Erythroblast (primary cell): ENCODE measurements at regions not wholly inside any gene's neighbourhood (a gene's known extent, or its start where the extent isn't known, plus 50 kb on each side); places are given as distances from the start of the nearest gene placed in this dataset.
A peak's percentile ranks its signal among the peaks of the same experiment; 100 is the strongest.

Experiments
- DNase-seq, 2 experiments: peaks; one replicate each; lab custom pipeline; 2025; lab: John Stamatoyannopoulos, UW
- GATA1 ChIP-seq: IDR thresholded peaks from 2 replicates; pipeline ENCODE4 v1.6.1; 2011; ENCODE audit warnings: low read depth, mild to moderate bottlenecking, control low read depth, low read length, moderate library complexity
- POLR2A ChIP-seq: IDR thresholded peaks from 2 replicates; pipeline ENCODE4 v1.6.1; 2011; ENCODE audit warnings: mild to moderate bottlenecking, low read length

DNA sequence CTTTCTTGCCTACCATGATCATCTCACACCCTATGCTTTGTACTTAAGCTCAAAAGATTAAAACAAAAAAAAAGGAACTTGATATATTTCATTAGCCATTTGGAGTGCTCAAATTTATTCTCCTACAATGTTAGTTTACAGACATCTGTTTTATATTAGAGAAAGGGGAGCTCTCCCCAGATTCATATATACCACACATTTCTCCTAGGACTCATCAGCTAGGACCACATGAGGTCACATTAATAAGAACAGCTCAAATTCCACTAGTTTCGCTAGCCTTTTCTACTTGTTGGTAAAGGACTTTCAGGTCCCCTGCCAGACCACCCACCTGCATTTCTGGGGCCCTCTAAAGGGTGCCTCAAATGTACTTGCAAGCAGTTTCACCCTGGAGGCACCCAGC, 151.2 kb upstream of the MMADHC start:
- no peak for DNase-seq
- TF ChIP-seq POLR2A (no peak), GATA1 (no peak)

DNA sequence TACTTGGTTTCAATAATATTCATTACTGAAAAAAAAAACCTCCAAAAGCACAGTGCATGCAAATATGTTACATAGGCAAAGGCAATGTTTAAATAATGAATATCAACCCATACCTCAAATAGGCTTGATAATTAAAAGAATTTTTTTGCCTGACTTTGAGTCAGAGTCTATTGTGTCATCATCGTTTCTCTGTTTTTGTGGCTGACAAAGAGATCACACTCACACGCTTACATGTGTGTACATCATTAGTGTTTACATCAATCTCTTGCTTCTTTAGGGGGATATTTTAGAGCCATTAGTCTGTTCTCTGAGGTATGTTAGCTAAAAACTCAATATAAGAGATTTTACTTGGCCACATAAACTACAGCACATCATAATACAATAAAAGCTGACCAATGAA, 150.3 kb upstream of the MMADHC start:
- DNase-seq = no peak
- TF ChIP-seq POLR2A (no peak), GATA1 (no peak)

GRCh38 chr2:149735237-149735958, 147.8 kb upstream of the MMADHC start:
- DNase-seq = no peak
- no peak for TF ChIP-seq GATA1
- TF ChIP-seq POLR2A = no peak

DNA sequence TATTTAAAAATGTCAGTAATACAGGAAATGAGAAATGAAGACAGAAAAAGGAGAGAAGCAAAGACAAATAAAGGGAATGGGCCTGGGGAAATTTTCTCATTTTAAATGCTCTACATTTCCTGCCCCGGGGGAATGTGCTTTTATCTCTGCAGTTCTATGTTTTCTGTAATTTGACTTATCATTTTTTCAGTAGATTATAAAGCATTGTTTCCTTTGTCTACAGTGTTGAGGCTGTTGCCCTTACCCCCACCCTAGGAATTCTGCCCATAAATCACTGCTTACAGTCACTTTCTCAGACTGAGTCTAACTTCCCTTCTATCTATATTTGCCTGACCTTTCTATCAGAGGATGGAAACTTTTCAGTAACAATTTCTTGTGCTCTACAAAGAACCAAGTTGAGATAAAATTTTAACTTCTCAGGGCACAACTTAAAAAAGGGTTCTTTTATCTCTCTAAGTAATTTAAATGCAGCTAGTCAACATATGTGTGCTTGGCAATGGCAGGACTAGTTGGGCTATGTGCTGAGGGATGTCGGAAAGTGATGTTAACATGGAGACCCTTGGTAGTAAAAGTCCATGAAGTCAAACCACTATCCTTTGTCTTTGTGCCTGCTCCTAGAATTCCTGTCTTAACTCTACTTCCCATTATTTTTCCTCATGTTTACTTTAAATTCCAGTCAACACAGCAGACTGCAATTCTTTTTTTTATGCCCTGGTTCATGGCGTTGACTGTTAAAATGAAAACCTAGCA, 146.5 kb upstream of the MMADHC start:
- no peak for DNase-seq
- no peak for TF ChIP-seq POLR2A
- TF ChIP-seq GATA1 = no peak

DNA sequence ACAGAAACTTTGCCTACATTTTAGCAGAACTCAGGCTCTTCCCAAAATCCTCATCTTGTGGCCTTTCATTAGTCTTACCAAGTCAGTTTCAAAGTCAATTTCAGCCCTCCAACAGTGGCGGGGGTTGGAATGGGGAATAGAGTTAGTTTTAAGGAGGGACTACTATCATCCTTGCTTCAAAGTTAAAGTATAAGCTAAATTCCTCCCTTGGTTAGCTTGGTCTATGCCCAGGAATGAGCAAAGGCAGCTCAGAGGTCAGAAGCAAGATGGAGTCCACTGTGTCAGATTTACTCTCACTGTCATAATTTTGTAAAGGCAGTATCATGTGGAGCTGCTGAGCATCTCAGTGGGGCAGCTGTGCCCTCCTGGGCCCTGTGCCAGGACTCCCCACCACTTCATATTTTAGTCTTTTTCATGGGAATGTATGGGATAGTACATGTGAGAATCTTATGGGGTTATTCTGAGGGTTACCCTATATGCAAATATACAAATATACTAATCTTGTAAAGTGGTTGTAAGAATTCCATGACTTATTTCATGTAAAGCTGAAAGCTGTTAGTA, 145.2 kb upstream of the MMADHC start:
- no peak for TF ChIP-seq POLR2A
- no peak for TF ChIP-seq GATA1
- DNase-seq = no peak

GRCh38 chr2:149732001-149732685, 144.6 kb upstream of the MMADHC start:
- no peak for TF ChIP-seq POLR2A
- TF ChIP-seq GATA1 = no peak
- peak in 1 of 2 experiments; percentile 3 for DNase-seq

GRCh38 chr2:149731079-149731478, 143.5 kb upstream of the MMADHC start:
- TF ChIP-seq GATA1 (no peak), POLR2A (no peak)
- no peak for DNase-seq

- no peak for DNase-seq
- TF ChIP-seq GATA1 (no peak), POLR2A (no peak)
These were observed 142.0 kb upstream of the MMADHC start for GRCh38 chr2:149729586-149729985.

GRCh38 chr2:149727927-149728326, 140.4 kb upstream of the MMADHC start:
- no peak for DNase-seq
- TF ChIP-seq GATA1 = no peak
- TF ChIP-seq POLR2A = no peak

DNA sequence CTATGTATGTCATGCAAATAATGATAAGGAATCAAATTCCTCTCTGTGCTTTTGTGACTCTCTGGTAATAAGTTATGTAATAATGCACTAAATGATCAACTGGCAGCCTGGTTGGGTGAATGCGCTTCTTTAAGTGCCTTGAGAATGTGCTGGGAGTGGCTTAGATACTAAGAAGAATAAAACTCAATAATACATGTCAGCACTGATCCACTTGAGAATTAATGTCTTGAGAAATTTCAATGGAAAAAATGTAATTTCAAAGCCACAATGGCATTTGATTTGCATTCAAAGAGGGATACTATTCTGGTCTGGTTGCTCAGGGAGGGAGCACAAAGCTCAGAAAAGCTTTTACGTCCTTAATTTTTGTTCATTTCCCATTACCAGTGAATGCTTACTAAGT, 137.7 kb upstream of the MMADHC start:
- TF ChIP-seq GATA1 (no peak), POLR2A (no peak)
- no peak for DNase-seq

DNA sequence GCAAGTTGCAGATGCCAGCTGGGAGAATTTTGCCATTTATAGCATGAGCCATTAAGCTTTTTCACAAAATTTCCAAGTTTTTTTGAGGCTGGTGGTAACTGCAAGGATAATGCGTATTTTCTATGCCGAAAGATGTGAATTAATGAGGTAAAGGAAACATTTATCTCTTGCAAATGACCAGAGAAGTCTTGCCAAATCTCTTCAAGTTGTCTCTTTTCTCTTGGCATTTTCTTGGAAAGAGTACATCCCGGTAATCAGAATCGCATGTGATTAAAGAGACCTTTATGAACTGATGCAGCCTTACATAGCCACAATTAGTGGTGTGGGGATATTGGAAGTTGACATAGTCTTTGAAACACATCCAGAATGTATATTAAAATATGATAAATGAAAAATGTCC, 136.5 kb upstream of the MMADHC start:
- TF ChIP-seq GATA1 = no peak
- TF ChIP-seq POLR2A = no peak
- DNase-seq = no peak

DNA sequence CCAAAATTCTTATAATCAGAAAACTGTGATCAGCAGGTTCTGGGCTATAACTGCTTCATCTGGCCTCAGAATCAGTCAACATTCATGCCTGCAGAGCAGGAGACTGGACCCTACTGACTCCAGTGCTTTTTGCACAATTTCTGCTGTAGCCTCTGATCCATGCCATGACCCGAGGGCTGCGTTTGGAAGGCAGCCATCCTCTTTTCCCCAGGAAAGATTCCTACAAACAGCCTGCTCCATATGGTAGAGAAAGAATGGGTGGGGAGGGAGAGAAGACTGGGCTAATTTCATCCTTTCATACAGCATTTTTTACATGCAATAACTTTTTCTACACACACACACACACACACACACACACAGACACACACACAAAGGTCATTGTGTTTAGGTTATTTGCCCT, 133.0 kb upstream of the MMADHC start:
- no peak for DNase-seq
- TF ChIP-seq POLR2A = no peak

DNA sequence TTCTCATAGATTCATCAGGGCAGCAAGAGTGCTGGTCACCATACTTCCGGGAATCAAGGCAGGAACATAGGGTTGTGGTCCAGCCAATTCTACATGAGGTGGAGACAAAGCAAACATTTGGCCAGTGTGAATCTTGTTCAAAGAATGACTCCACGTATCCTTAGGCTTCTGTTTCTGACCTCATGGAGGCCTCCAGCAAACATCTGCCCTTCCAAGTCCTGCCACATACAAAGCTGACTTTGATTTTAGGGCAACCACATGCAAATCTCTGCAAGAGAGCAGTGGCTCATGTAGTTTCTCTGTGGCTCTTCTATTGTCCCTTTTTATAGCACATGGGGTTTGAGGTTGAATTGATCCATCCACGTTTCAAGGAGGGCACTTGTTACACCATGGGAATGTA, 132.1 kb upstream of the MMADHC start:
- TF ChIP-seq GATA1 (no peak), POLR2A (no peak)
- DNase-seq = no peak

GRCh38 chr2:149716687-149717086, 129.1 kb upstream of the MMADHC start:
- no peak for DNase-seq
- TF ChIP-seq GATA1 (no peak), POLR2A (no peak)
